ENCODE measurements at regions not wholly inside any gene's neighbourhood (a gene's known extent, or its start where the extent isn't known, plus 50 kb on each side); places are given as distances from the start of the nearest gene placed in this dataset.

- Histone ChIP-seq H3K9me2 (replicated peaks; ENCODE audit: low read depth, low read length) (no peaks in the 10 kb centered on the region), H3K36me3 (ENCODE audit: insufficient read depth, low read length) (no peaks in the 10 kb centered on the region), H2AFZ (ENCODE audit: low read length) (no peak overlapping the region), H3K4me3 (ENCODE audit: low read length, poor library complexity, severe bottlenecking) (no peak overlapping the region), H3K9ac (ENCODE audit: low read depth, low read length, poor library complexity, severe bottlenecking) (no peak overlapping the region), H4K20me1 (ENCODE audit: insufficient read depth, low read length, poor library complexity, severe bottlenecking) (no peaks in the 10 kb centered on the region), H3K27me3 (ENCODE audit: insufficient read depth, low read length, poor library complexity, severe bottlenecking) (no peaks in the 10 kb centered on the region), H3K4me1 (ENCODE audit: insufficient read depth, low read length, poor library complexity, severe bottlenecking) (peaks cover 51% of the 10 kb centered on the region), H3K79me2 (ENCODE audit: insufficient read depth, low read length) (no peaks in the 10 kb centered on the region), H3F3A (ENCODE audit: low read depth) (no peaks in the 10 kb centered on the region), H3K4me2 (ENCODE audit: low read depth, low read length, poor library complexity, severe bottlenecking) (no peak overlapping the region), H3K9me3 (ENCODE audit: insufficient read depth, low read depth, low read length) (no peaks in the 10 kb centered on the region)
- no peak for TF ChIP-seq EZH2phosphoT487 (IDR thresholded peaks at IDR 0.05; ENCODE audit: borderline replicate concordance)
These were observed 59.8 kb upstream of the GDF10 start for GRCh38 chr10:47240173-47240572.

GRCh38 chr10:47241256-47241655, 58.7 kb upstream of the GDF10 start:
- Histone ChIP-seq H4K20me1 (ENCODE audit: insufficient read depth, low read length, poor library complexity, severe bottlenecking) (no peaks in the 10 kb centered on the region), H3K27me3 (ENCODE audit: insufficient read depth, low read length, poor library complexity, severe bottlenecking) (no peaks in the 10 kb centered on the region), H2AFZ (ENCODE audit: low read length) (no peak overlapping the region), H3K4me2 (ENCODE audit: low read depth, low read length, poor library complexity, severe bottlenecking) (no peak overlapping the region), H3K36me3 (ENCODE audit: insufficient read depth, low read length) (no peaks in the 10 kb centered on the region), H3K4me3 (ENCODE audit: low read length, poor library complexity, severe bottlenecking) (no peak overlapping the region), H3F3A (ENCODE audit: low read depth) (no peaks in the 10 kb centered on the region), H3K9ac (ENCODE audit: low read depth, low read length, poor library complexity, severe bottlenecking) (no peak overlapping the region), H3K9me3 (ENCODE audit: insufficient read depth, low read depth, low read length) (no peaks in the 10 kb centered on the region), H3K4me1 (ENCODE audit: insufficient read depth, low read length, poor library complexity, severe bottlenecking) (peaks cover 51% of the 10 kb centered on the region), H3K9me2 (replicated peaks; ENCODE audit: low read depth, low read length) (no peaks in the 10 kb centered on the region), H3K79me2 (ENCODE audit: insufficient read depth, low read length) (no peaks in the 10 kb centered on the region)
- no peak for TF ChIP-seq EZH2phosphoT487 (IDR thresholded peaks at IDR 0.05; ENCODE audit: borderline replicate concordance)
- TF ChIP-seq CTCF (conservative IDR thresholded peaks at IDR 0.05; ENCODE audit: low read length) = no peak

GRCh38 chr10:47241946-47242867, 57.8 kb upstream of the GDF10 start:
- Histone ChIP-seq H4K20me1 (ENCODE audit: insufficient read depth, low read length, poor library complexity, severe bottlenecking) (no peaks in the 10 kb centered on the region), H3K36me3 (ENCODE audit: insufficient read depth, low read length) (no peaks in the 10 kb centered on the region), H3K9ac (ENCODE audit: low read depth, low read length, poor library complexity, severe bottlenecking) (no peak overlapping the region), H3F3A (ENCODE audit: low read depth) (no peaks in the 10 kb centered on the region), H3K9me2 (replicated peaks; ENCODE audit: low read depth, low read length) (no peaks in the 10 kb centered on the region), H3K27me3 (ENCODE audit: insufficient read depth, low read length, poor library complexity, severe bottlenecking) (no peaks in the 10 kb centered on the region), H3K4me3 (ENCODE audit: low read length, poor library complexity, severe bottlenecking) (no peak overlapping the region), H2AFZ (ENCODE audit: low read length) (peak overlapping the region; percentile 61; the same call in 1 of the 2 replicates), H3K79me2 (ENCODE audit: insufficient read depth, low read length) (no peaks in the 10 kb centered on the region), H3K9me3 (ENCODE audit: insufficient read depth, low read depth, low read length) (no peaks in the 10 kb centered on the region), H3K4me2 (ENCODE audit: low read depth, low read length, poor library complexity, severe bottlenecking) (peak overlapping the region; percentile 21), H3K4me1 (ENCODE audit: insufficient read depth, low read length, poor library complexity, severe bottlenecking) (peaks cover 51% of the 10 kb centered on the region)
- TF ChIP-seq EZH2phosphoT487 (IDR thresholded peaks at IDR 0.05; ENCODE audit: borderline replicate concordance) (no peak), CTCF (conservative IDR thresholded peaks at IDR 0.05; ENCODE audit: low read length) (no peak)

All from Loucy (cell line).